ENCODE measurements at regions not wholly inside any gene's neighbourhood (a gene's known extent, or its start where the extent isn't known, plus 50 kb on each side); places are given as distances from the start of the nearest gene placed in this dataset.
"Not testable (repeated sequence)": the region's sequence is repeated elsewhere in the genome, so short reads cannot be mapped to it uniquely, and the experiment has no call there.

DNA sequence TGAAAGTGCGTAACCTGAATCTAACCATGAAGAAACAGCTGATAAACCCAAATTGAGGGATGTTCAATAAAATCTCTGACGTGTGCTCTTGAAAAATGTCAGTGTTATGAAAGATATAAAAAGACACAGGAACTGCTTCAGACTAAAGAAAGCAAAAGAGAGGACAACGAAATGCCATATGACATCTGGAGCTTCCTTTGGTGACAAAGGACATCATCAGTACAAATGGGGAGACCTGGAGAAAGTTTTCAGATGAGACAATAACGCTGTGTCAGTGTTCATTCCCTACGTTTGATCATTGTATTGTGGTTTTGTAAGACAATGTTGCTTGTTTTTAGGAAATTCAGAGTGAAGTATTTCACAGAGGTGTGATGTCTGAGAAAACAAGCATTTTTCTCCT is 125.9 kb upstream of the MAP1LC3B2 start:
- DNase-seq, result no peak

DNA sequence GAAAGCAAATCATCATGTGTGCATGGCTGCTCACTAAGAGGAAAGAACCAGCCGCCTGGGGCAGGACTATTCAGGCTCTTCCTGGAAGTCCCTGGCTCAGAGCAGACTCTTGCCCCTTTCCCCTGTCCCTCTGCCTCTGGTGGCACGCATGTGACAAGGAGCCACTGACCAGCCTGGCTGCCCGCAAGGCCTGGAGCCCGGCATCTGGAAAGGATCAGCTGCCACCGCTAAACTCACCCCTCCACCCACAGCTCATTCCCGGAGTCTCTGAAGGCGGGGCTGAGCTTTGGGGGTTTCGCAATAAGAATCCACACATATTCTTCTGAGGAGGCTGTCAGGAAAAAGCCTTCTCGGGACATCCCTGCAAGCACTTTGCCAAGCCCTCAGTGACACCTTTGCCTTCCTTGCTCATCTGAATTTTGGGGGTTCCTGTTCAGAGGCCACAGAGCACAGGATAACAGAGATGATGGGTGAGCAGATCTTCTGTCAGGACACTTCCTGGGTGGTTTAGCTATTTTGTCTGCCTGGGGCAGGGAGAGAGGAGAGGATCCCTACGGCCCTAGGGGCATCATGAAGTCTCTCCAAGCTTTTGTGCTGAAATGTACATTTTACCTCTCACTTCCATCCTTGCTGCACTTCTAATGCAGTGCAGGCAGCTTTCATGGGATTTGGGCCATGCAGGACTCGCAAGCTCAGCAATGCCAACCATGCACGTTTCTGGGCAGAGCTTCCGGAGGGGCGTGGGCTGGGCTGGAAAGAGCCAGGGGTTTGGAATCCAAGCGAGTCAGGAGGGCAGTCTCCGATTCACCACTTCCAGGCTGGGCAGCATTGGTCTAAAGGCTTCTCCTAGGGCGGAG is 124.8 kb upstream of the MAP1LC3B2 start:
- DNase-seq, result no peak

DNA sequence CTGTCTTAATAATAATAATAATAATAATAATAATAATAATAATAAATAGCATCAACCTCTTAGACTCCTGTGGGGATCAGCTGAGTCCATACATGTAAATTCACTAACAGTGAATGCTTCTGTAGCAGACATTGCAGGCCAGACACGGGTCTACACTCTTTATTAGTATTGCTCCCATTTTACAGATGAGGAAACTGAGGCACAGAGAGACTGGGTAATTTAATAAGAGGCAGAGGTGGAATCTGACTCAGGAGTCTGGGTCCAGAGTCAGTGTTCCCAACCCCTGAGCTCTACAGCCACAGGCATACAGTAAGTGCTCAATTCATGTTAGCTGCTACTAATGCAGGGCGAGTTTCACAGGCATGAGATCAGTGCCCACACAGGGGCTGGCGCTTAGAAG is 123.2 kb upstream of the MAP1LC3B2 start:
- no peak for DNase-seq

DNA sequence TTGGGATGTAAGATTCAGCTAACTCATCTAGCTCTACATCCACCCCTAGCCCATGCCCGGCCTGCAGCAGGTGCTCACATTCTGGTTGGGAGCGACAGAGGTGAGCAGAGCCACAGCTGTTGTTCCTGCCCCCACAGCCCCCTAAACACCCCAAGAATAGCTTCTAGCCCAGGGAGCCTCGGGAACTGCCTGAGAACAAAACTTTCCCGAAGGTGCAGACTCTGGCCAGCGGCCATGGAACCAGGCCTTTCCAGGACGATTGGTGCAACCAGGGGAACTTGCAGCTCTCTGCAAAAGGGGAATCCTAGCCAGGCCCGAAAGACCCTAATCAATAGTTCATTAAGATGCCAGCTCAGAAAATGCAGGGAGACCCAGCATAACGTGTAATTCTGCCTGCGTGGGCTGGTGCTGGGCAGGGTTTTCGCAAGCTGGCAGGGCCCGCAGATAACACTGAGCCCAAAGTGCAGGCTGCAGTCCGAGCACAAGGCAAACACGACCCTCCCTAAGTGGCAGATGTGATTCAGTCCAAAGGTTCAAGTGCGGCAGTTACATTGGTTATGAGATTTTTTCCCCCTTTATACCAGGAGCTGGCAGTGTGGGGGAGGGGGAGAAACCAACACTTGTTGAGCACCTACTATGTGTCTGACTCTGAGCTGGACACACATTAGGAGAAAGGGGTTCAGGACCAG is 122.5 kb upstream of the MAP1LC3B2 start:
- no peak for DNase-seq

DNA sequence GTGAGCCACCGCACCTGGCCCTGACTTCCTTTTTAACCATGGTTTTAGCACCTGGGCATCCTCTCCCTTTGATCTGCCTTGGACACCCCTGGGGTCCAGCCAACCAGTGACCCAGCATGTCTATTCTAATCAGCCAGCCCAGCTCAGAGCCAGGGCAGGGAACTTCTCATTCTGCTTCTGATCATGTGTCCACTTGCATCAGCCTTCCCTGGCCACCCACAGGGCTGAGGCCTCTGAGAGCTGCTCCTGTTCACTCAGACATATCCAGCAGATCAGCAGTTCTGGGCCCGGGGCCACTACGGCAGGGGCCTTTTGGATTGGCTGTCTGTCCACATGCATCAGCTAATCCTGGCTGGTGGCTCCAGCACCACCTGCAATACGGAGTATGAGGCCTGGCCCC is 117.9 kb upstream of the MAP1LC3B2 start:
- no peak for DNase-seq

DNA sequence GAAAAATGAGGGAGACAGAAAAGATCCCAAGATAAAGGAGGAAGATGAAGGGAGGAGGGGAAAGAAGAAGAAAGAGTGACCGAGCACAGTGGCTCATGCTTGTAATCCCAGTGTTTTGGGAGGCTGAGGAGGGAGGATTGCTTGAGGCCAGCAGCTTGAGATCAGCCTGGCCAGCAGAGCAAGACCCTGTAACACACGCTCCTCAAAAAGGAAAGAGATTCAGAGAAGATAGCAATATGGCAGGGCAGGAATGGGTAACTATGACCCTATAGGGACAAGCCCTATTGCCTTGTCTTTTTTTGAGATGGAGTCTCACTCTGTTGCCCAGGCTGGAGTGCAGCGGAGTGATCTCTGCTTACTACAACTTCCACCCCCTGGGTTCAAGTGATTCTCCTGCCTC is 116.9 kb upstream of the MAP1LC3B2 start:
- no peak for DNase-seq

DNA sequence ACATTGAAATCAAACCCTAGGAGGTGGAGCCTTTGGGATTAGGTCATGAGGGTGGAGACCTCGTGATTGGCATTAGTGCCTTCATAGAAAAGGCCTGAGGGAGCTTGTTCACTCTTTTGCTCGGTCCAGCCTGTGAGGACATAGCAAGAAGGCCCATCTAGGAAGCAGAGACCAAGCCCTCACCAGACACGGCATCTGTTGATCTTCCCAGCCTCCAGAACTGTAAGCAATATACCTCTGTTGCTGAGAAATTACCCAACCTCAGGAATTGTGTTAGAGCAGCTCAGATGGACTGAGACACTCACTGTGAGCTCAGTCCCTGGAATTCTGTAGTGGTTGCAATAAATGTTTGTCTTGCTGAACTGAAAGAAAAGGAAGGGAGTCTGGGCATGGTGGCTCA is 116.2 kb upstream of the MAP1LC3B2 start:
- DNase-seq, result no peak

DNA sequence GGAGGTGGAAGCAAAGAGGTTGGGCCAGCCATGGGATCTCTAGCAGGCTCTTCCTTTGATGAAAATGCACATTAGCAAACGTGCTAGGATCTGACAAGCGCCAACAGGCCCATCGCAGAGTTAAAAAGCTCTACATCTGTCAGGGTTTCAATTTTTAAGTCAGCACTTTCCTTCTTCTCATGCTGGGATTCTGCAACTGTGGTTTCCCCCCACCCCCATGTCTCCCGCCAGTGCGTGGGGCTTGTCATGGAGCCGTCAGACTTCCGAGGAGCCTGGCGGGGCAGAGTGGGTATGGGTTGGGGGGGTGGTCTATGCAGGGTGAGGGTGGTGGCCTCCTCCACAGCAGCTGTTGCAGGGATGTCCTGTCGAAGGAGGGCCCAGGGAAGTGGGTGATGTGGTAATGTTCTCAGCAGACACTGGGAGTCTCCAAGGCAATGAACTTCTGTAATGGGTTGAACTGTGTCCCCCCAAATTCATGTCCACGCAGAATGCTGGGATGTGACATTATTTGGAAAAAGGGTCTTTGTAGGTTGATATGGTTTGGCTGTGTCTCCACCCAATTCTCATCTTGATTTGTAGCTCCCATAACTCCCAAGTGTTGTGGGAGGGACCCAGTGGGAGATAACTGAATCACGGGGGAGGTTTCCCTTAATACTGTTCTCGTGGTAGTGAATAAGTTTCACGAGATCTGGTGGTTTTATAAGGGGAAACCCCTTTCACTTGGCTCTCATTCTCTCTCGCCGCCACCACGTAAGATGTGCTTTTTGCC is 115.2 kb upstream of the MAP1LC3B2 start:
- no peak for DNase-seq

DNA sequence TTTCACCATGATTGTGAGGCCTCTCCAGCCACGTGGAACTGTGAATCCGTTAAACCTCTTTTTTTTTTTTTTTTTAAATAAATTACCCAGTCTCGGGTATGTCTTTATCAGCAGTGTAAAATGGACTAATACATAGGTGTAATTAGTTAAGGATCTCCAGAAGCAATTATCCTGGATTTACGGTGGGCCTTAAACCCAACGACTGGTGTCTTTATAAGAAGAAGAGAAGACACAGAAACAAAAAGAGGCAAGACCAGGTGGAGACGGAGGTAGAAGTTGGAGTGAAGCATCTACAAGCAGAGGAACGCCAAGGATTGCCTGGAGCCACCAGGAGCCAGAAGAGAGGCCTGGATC is 114.6 kb upstream of the MAP1LC3B2 start:
- no peak for DNase-seq

DNA sequence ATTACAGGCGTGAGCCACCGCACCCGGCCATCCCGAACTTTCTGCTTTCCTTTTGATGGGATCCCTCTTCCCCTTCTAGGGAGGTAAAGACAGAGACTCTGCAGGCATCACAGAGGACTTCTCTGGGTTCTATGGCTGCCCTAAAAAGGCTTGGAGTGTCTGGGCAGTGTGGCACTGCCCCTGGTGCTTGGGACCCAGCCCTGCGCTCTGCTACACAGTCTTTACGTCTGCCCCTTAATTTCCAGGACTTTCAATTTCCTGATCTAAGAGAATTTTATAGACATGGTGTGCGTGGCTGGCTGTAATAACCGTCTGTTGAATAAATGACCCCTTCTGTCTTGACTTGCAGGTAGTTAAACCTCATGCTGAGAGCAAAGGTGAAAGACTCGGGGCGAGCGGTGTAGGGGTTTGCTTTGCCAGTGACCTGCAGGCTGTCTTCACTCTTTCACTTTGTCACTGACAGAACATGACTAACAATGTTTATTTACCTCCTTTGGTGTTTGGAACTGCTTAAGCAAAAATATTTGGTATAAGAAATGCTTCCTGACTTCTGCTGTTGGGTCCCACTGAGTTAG is 110.9 kb upstream of the MAP1LC3B2 start:
- DNase-seq, result no peak

DNA sequence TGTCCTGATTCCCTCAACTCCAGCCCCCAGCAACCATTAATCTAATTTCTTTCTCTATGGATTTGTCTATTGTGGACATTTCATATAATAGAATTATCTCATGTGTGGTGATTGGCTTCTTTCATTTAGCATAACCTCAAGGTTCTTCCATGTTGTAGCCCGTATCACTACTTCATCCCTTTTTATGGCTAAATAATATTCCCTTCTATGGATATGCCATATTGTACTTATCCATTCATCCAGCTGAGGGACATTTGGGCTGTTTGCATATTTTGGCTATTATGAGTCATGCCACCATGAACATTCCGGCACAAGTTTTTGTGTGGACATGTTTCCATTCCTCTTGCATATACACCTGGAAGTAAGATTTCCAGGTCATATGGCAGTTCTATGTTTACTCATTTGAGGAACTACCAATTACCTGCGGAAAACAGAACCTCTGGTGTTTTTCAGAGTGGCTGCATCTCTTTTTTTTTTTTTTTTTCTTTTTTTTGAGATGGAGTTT is 108.7 kb upstream of the MAP1LC3B2 start:
- no peak for DNase-seq

DNA sequence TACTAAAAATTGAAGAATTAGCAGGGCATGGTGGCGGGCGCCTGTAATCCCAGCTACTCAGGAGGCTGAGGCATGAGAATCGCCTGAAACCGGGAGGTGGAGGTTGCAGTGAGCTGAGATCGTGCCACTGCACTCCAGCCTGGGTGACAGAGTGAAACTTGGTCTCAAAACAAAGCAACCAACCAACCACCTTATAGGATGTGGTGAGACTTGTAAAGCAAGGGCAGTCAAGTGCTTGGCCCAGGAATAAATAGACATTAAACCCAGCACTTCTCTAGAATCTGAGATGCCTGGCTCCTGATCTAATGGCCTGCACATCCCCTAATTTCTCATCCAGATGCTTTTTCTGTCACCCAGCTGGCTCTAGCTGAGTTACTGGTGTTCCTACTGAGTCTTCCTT is 106.2 kb upstream of the MAP1LC3B2 start:
- not testable (repeated sequence) for DNase-seq

DNA sequence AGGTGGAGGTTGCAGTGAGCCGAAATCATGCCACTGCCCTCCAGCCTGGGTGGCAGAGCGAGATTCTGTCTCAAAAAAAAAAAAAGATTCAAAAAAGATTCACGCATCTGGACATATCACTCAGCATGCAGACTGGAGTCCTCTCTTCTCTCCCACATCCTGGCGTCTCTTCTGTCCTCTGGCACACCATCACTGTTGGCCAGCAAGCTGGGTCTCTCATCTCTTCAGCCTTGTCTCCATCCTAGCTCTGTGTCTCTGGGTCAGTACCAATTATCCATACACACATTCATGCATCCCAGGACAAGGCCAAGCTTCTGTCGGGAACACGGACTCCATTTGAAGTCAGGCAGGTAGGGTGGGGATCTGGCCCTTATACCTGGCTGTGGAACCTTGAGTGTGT is 105.5 kb upstream of the MAP1LC3B2 start:
- DNase-seq, result no peak

DNA sequence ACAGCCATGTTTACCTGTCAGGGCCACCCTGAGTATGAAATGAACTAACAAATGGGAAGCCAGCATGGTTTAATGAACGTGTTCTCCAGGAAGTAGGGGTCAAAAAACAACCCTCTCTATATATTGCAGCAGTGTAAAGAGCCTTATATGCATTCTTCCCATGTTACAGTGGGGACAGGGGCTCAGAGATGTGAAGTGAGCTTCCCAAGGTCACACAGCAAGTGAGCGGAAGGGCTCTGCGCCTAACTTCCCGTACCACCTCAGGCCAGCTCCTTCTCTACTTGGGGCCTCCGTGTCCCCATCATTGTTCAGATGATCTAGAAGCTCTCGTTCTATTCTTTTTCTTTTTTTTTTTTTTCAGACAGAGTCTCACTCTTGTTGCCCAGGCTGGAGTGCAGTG is 105.1 kb upstream of the MAP1LC3B2 start:
- DNase-seq, result no peak

DNA sequence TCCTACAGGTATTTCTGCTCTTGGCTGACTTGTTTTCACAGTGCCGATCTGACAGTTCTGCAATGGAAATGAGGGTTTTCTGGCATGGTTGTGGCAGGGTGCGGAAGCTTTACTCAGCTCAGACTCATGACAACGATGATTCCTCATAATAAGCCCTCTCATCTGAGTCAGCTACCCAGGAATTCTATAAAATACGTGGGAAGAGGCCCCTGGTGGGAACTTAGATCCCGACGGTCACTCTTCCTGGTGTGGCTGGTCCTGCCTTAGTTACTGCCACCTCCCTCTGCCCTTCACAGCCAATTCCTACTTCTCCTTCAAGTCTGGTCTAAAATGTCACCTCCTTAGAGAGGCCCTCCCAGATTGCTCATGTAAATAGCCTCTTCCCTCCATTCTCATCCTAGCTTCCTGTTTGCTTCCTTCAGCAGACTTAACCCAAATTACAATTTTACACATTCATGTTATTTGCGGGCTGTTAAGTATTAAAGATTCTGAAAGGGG is 104.2 kb upstream of the MAP1LC3B2 start:
- DNase-seq, result no peak

DNA sequence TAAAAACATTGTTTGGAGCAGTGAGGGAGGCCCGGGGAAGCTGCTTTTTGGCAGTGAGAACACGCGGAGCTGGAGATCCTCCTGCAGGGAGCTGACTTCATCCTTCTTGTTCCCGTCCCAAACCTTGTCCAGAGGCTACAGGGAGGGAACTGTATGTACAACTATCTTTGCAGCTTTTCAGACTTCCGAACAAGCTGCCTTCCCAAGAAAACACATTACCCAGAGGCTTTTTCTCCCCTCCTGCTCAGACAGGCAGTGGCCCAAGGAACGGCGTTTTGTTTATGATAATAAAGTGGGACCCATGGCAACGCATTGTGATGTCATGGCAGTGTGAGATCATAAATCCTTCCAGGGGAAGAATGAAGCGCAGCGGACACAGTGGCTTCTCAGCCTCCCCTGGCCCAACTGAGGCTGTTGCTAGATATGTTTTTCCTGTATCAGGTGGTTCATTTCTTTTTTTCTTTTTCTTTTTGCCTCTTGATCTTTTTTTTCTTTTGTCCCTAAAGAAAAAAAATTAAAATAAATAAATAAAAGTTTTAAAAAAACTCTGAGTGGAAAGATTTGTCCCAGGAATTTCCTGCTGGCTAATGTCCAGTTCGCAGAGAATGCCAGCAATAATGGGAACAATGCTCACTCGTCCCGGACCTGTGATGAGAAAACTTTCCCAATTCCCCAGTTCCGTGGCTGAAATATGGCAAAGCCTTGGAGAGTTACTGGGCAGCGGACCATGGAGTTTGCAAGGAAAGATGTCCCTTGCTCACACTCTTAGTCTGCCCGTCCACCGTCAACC is 103.4 kb upstream of the MAP1LC3B2 start:
- no peak for DNase-seq

DNA sequence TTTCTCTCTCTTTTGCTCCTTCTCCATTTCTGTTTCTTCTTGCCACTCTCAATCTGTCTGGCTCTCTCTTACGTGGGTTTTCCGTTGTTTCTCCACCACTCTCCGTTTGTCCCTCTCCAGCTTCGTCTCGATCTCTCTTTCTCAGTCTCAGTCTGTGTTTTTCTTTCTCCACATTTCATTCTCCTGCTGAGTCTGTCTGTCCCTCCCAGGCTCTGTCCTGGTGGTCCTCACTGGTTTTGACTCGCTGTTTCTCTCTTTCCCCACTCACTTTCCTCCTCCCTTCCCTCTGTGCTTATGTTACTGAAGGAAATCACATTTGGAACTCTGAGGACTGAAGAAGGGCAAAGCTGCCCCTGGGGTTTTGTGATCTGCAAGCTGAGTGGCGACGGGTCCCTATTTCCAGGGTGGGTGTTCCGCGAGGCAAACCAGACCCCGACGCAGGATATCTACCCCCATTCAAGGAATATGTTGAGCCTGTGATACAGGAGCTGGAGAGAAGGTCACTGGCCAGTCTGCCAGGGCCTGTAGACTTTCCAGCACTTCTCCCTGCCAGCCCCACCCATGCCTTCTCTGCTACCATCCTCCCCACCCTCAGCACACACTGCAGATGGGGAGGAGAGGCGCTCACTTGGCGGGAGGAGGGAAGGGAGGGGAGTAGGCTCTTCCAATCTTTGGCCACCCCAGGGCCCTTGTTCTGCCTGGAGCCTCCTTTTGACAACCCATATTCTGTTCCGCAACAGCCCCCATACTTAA is 102.7 kb upstream of the MAP1LC3B2 start:
- DNase-seq, result no peak

DNA sequence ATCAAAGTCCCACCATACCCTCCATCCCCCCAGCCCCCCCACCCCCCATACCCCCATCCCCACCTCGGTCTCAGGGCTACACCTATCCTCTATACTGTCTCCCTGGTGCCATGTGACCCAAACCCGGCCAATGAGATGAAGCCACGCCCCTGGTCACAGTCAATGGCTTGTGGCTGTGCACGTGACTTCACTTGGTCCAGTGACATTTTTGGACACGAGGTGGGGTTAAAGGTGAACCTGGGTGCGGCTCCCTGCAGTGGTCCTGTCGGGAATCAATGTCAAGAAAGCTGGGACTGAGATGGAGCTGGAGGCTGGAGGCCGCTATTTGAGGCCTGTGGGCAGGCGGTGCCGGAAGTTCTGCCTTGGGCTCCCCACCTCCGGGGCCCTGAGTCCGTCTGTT is 100.7 kb upstream of the MAP1LC3B2 start:
- DNase-seq, result no peak

DNA sequence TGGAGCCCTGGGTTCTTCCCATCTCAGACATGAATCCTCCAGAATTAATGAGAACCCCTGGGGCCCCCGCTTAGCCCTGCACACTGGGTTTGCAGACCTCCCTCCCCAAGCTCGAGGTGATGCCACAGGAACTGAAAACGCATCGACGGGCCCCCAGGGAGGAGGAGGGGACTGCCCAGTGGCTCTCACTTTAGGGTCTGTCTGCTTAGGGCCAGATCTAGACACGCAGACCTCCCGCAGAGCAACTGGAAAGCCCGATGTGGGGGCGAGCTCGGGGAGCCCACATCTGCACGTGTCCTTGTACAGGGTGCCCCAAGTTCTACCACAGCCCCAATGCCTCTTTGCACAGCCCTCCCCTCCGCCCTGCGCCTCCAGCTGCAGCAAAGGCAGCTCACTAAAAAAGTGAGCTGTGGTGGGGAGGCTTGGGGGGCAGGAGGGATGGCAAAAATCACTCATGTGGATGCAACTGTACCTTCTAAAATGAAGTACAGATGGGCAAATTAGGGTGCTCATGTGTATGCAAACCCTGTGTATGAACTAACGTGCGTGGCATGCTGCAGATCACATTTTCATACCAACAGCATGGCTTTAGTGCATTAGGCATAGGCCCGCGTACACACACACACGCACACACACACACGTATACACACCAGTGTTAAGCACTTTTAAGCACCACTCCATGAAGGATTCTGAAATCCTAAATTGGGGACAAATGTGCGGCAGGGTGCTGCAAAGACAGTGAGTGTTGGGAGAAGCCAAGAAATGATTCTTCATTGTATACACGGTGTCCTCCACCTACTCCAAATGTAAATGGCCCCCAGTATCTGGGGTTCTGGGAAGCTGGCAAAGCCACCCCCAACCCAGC is 99.9 kb upstream of the MAP1LC3B2 start:
- no peak for DNase-seq

DNA sequence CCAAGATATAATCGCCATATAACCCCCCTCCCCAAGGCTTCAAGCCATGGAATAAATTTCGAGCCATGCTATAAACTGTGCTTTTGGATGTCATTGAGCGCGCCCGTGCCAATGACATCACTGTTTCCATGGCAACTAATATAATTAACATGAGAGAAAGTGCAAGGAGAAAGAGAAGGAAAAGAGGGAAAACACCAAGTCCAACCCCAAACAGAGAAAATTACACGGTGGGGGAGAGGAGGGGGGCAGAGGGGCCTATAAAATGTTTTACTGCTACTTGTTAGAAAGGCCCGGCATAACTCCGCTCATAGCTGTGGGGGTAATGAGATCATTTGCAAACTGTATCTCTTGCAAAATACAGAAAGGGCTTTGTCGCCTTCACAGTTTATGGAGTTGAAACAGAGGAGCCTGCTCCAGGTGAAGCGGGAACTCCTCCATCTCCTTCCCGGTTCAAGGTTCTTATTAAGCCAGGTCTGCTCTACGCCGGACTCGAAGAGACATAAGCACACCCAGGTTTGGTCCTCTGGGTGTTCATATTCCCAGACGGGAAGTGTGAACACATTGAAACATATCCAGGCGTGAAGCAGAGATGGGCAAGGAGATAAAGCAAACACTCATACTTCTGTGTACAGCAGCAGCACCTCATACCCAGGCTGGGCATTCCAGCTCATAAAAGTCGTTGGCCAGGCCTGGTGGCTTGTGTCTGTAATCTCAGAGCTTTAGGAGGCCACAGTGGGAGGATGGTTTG is 99.1 kb upstream of the MAP1LC3B2 start:
- DNase-seq, result no peak

All from SIG-M5 (cell line).